NB4 (cell line): ENCODE measurements at regions not wholly inside any gene's neighbourhood (a gene's known extent, or its start where the extent isn't known, plus 50 kb on each side); places are given as distances from the start of the nearest gene placed in this dataset.

Experiments
- MAX ChIP-seq: IDR thresholded peaks from 2 replicates; pipeline ENCODE4 v1.6.1; 2011; ENCODE audit warnings: low read depth, low read length
- POLR2A ChIP-seq: IDR thresholded peaks from 2 replicates; pipeline ENCODE4 v1.6.1; 2011; ENCODE audit warnings: mild to moderate bottlenecking; ENCODE audit not compliant: insufficient read length; ENCODE audit errors: extremely low read depth
- TF ChIP-seq, protein P1 (sequence below): IDR thresholded peaks from one replicate; pipeline ENCODE4 v1.5.1; 2012; ENCODE audit warnings: low read depth, low read length

DNA sequence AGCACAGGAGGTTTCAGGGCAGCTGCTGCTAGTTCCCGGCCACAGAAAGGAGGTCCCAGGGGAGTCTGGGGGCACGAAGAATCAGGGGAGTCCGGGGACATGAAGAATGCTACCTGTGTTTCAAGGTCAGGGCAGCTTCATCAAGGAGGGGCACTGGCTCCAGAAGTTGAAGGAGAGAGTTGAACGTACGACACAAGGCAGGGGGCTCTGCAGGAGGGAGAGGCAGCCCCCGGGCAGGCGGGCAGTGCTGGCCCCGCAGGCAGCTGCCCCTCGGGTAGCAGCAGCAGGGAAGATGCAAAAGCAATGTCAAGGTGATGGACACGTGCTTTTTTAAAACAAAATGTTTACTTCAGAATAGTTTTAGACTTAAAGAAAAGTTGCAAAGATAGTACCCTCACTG lies 134.7 kb upstream of the RNF32 start:
- TF ChIP-seq, protein P1, sequence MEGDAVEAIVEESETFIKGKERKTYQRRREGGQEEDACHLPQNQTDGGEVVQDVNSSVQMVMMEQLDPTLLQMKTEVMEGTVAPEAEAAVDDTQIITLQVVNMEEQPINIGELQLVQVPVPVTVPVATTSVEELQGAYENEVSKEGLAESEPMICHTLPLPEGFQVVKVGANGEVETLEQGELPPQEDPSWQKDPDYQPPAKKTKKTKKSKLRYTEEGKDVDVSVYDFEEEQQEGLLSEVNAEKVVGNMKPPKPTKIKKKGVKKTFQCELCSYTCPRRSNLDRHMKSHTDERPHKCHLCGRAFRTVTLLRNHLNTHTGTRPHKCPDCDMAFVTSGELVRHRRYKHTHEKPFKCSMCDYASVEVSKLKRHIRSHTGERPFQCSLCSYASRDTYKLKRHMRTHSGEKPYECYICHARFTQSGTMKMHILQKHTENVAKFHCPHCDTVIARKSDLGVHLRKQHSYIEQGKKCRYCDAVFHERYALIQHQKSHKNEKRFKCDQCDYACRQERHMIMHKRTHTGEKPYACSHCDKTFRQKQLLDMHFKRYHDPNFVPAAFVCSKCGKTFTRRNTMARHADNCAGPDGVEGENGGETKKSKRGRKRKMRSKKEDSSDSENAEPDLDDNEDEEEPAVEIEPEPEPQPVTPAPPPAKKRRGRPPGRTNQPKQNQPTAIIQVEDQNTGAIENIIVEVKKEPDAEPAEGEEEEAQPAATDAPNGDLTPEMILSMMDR: no peak
- no peak for TF ChIP-seq MAX
- TF ChIP-seq POLR2A: no peak
